Thoracic aorta (tissue), 2 donors: ENCODE measurements at regions not wholly inside any gene's neighbourhood (a gene's known extent, or its start where the extent isn't known, plus 50 kb on each side); places are given as distances from the start of the nearest gene placed in this dataset.

Experiments
- ATAC-seq: fragments of 150-250 bp; one replicate; pipeline ENCODE4 v1.8.0; 2017; ENCODE audit warnings: low read depth; ENCODE audit not compliant: insufficient number of reproducible peaks, low FRiP score
- DNase-seq: peaks from one replicate; pipeline ENCODE4 v3.0.0-alpha.2; 2020; ENCODE audit warnings: low spot score
- H3K27ac ChIP-seq, 2 donors: fragments of 200-600 bp; sonication (generic); 1 replicate in 1 of 2; 2 replicates in 1 of 2; pipeline ENCODE4 v1.5.1; 2016; ENCODE audit warnings: mild to moderate bottlenecking in 2 of 2, moderate library complexity in 2 of 2
- H3K27me3 ChIP-seq: fragments of 200-600 bp; sonication (generic); replicated peaks from 2 replicates; pipeline ENCODE4 v1.6.0; 2016; ENCODE audit warnings: mild to moderate bottlenecking; ENCODE audit not compliant: insufficient read depth
- H3K36me3 ChIP-seq: fragments of 200-600 bp; sonication (generic); one replicate; pipeline ENCODE4 v1.5.1; 2016
- H3K4me1 ChIP-seq, 2 donors: fragments of 200-600 bp; sonication (generic); 1 replicate in 1 of 2; 2 replicates in 1 of 2; pipeline versions ENCODE4 v1.5.1 to v1.6.0; 2016; ENCODE audit warnings: low read depth in 2 of 2, mild to moderate bottlenecking in 1 of 2; ENCODE audit not compliant: control insufficient read depth in 1 of 2
- H3K4me3 ChIP-seq: fragments of 200-600 bp; sonication (generic); 2 replicates; pipeline ENCODE4 v1.5.1; 2016; ENCODE audit warnings: mild to moderate bottlenecking
- H3K9me3 ChIP-seq: fragments of 200-600 bp; sonication (generic); 2 replicates; pipeline ENCODE4 v1.5.1; 2016
- CTCF ChIP-seq: fragments of 200-600 bp; sonication (generic); IDR thresholded peaks from one replicate; pipeline ENCODE4 v1.5.1; 2019; ENCODE audit warnings: antibody characterized with exemption

- no peaks in the 10 kb centered on the region for H3K9me3 ChIP-seq
- H3K27ac ChIP-seq: no peak overlapping the region
- no peaks in the 10 kb centered on the region for H3K4me1 ChIP-seq
- ATAC-seq: no peak
- H3K27me3 ChIP-seq: no peaks in the 10 kb centered on the region
- no peak for TF ChIP-seq CTCF
- no peak for DNase-seq
- H3K36me3 ChIP-seq: no peaks in the 10 kb centered on the region
- no peak overlapping the region for H3K4me3 ChIP-seq
These were observed 75.9 kb upstream of the CRY1 start for GRCh38 chr12:107169200-107169599.

- no peak overlapping the region for H3K27ac ChIP-seq
- ATAC-seq (no peak), DNase-seq (no peak)
- H3K4me1 ChIP-seq: no peaks in the 10 kb centered on the region
- H3K36me3 ChIP-seq: no peaks in the 10 kb centered on the region
- no peaks in the 10 kb centered on the region for H3K9me3 ChIP-seq
- TF ChIP-seq CTCF: no peak
- no peaks in the 10 kb centered on the region for H3K27me3 ChIP-seq
- no peak overlapping the region for H3K4me3 ChIP-seq
These were observed 85.4 kb upstream of the CRY1 start for GRCh38 chr12:107178776-107179175.

GRCh38 chr12:107179871-107180270 is 86.5 kb upstream of the CRY1 start:
- DNase-seq (no peak), ATAC-seq (no peak)
- Histone ChIP-seq H3K9me3 (no peaks in the 10 kb centered on the region), H3K36me3 (no peaks in the 10 kb centered on the region), H3K4me3 (no peak overlapping the region), H3K27me3 (no peaks in the 10 kb centered on the region), H3K27ac (no peak overlapping the region), H3K4me1 (no peaks in the 10 kb centered on the region)
- no peak for TF ChIP-seq CTCF

GRCh38 chr12:107180272-107180671 is 86.9 kb upstream of the CRY1 start:
- DNase-seq: no peak
- no peak for ATAC-seq
- no peaks in the 10 kb centered on the region for H3K4me1 ChIP-seq
- H3K4me3 ChIP-seq: no peak overlapping the region
- no peaks in the 10 kb centered on the region for H3K27me3 ChIP-seq
- no peak for TF ChIP-seq CTCF
- H3K9me3 ChIP-seq: no peaks in the 10 kb centered on the region
- H3K27ac ChIP-seq: no peak overlapping the region
- H3K36me3 ChIP-seq: no peaks in the 10 kb centered on the region

GRCh38 chr12:107184359-107184930 is 91.1 kb upstream of the CRY1 start:
- Histone ChIP-seq H3K36me3 (no peaks in the 10 kb centered on the region), H3K4me1 (no peaks in the 10 kb centered on the region), H3K9me3 (no peaks in the 10 kb centered on the region), H3K4me3 (no peak overlapping the region), H3K27ac (no peak overlapping the region), H3K27me3 (no peaks in the 10 kb centered on the region)
- DNase-seq: no peak
- TF ChIP-seq CTCF: no peak
- no peak for ATAC-seq
